Neural progenitor cell (in vitro differentiated cells): ENCODE measurements at regions not wholly inside any gene's neighbourhood (a gene's known extent, or its start where the extent isn't known, plus 50 kb on each side); places are given as distances from the start of the nearest gene placed in this dataset.

Experiments used
- CTCF ChIP-seq: fragments of 200-600 bp; sonication (generic); IDR thresholded peaks from 2 replicates; pipeline ENCODE4 v1.5.1; 2017; ENCODE audit warnings: antibody characterized with exemption, mild to moderate bottlenecking
- EZH2phosphoT487 ChIP-seq: fragments of 200-600 bp; sonication (generic); IDR thresholded peaks from 2 replicates; pipeline ENCODE4 v1.6.1; 2017; ENCODE audit warnings: antibody characterized with exemption

- TF ChIP-seq CTCF (no peak), EZH2phosphoT487 (no peak)
These were observed 57.6 kb upstream of the LMTK2 start for GRCh38 chr7:98049034-98049433.
